ENCODE measurements at regions not wholly inside any gene's neighbourhood (a gene's known extent, or its start where the extent isn't known, plus 50 kb on each side); places are given as distances from the start of the nearest gene placed in this dataset.

- H3K4me3 ChIP-seq: no peak overlapping the region
- no peaks in the 10 kb centered on the region for H3K36me3 ChIP-seq
- no peaks in the 10 kb centered on the region for H3K27me3 ChIP-seq
- TF ChIP-seq POLR2AphosphoS5 (IDR thresholded peaks at IDR 0.05) (no peak), POLR2A (IDR thresholded peaks at IDR 0.05) (no peak), EP300 (IDR thresholded peaks at IDR 0.05; ENCODE audit: low read depth) (no peak)
- TF ChIP-seq, protein P1, sequence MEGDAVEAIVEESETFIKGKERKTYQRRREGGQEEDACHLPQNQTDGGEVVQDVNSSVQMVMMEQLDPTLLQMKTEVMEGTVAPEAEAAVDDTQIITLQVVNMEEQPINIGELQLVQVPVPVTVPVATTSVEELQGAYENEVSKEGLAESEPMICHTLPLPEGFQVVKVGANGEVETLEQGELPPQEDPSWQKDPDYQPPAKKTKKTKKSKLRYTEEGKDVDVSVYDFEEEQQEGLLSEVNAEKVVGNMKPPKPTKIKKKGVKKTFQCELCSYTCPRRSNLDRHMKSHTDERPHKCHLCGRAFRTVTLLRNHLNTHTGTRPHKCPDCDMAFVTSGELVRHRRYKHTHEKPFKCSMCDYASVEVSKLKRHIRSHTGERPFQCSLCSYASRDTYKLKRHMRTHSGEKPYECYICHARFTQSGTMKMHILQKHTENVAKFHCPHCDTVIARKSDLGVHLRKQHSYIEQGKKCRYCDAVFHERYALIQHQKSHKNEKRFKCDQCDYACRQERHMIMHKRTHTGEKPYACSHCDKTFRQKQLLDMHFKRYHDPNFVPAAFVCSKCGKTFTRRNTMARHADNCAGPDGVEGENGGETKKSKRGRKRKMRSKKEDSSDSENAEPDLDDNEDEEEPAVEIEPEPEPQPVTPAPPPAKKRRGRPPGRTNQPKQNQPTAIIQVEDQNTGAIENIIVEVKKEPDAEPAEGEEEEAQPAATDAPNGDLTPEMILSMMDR (IDR thresholded peaks at IDR 0.05): no peak
- H3K9me3 ChIP-seq: no peaks in the 10 kb centered on the region
- in situ Hi-C loops (cut with MboI; ENCODE audit: low pct_ligation_motif_present in 1 of 4, low pct_unique_long_range_greater_than_20kb in 1 of 4, low sequenced_read_pairs in 3 of 4) (no loop called here), intact Hi-C loops (cut with DNase I; ENCODE audit: low total_unique reads) (no loop called here)
- H3K4me1 ChIP-seq: no peaks in the 10 kb centered on the region
- no peak for DNase-seq
- 87 to 92% methylated on average over 3 to 6 of the region's 6 CpGs for WGBS, 2 donors (ENCODE audit: low coverage in 1 of 2)
- no peak overlapping the region for H3K27ac ChIP-seq
These were observed 159.2 kb upstream of the ITGB1 start for GRCh38 chr10:33117230-33117629.

DNA sequence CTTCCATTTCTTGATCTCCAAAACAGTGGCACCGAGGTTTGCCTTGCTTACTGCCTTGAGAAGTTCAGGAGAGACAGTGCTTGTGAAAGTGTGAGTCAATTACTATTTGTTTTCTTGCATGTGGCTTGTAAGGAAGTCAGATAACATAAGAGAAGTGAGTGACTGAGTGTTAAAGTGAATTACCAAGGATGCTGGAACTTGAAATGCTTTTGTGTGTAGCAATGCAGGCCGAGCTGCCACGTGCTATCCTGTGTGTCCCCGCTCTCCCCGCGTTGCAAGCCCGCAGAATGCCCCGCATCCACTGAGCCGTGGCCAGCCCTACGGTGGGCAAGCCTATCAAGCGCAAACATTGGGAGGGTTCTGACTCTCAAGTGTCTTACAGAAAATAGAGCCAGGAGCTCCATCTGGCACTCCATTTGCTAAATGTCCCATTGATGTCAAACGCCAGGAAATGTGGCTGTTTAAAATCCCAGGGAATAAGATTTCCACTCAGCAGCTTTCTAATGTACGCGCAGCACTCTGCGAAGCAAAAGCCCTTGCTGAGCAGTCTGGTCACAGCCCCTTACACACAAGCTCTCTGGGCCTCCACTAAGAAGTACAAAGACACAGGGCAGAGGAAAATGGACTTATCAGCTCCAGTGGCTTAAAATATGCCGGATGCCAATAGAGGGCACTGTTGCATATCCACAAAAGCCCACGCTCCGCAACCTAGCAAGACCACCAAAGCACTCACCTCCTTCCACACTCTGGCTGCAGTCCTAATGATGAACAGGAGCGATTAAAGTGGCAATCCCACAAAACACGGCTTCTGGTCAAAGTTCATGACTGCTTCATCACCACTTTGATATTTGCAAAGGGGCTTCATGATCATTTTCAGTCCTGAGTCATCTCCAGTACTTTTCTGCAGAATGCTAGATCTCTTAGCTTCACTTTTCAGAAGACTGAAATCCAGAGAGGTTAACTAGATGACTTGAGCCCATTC lies 158.0 kb upstream of the ITGB1 start:
- no peak overlapping the region for H3K27ac ChIP-seq
- H3K9me3 ChIP-seq: no peaks in the 10 kb centered on the region
- no peaks in the 10 kb centered on the region for H3K36me3 ChIP-seq
- intact Hi-C loops (cut with DNase I; ENCODE audit: low total_unique reads) (no loop called here), in situ Hi-C loops (cut with MboI; ENCODE audit: low pct_ligation_motif_present in 1 of 4, low pct_unique_long_range_greater_than_20kb in 1 of 4, low sequenced_read_pairs in 3 of 4) (no loop called here)
- WGBS, 2 donors (ENCODE audit: low coverage in 1 of 2): 71 to 85% methylated on average over 1 to 20 of the region's 20 CpGs
- no peaks in the 10 kb centered on the region for H3K4me1 ChIP-seq
- DNase-seq: no peak
- H3K4me3 ChIP-seq: no peak overlapping the region
- TF ChIP-seq, protein P1 (IDR thresholded peaks at IDR 0.05): peak in 3 of 5 experiments; percentile 25 to 34 (median 29)
- no peak for TF ChIP-seq POLR2AphosphoS5 (IDR thresholded peaks at IDR 0.05)
- H3K27me3 ChIP-seq: no peaks in the 10 kb centered on the region

DNA sequence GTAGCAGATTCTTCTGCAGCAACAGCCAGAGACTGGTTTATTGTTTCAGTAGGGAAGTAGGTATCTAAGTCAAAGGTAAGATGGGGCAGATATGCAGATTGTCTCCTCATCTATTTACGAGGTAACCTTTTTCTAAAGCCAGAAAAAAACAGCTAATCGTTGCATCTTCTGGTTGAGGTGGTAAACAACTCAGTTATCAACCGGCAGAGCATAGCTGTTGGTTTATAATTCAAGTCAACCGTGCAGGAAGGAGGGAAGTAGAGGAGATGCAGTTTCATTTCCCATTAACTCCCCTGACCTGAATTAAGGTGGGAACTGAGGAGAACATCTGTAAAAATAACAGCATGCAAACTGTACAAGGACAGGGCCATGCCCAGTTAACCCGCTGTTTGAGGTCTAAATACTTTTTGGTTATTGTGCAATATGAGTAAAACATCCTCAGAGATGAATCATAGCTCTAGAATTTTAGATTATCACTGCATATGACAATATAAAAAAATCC lies 156.5 kb upstream of the ITGB1 start:
- no peak for DNase-seq
- TF ChIP-seq POLR2A (IDR thresholded peaks at IDR 0.05): no peak
- TF ChIP-seq EP300 (IDR thresholded peaks at IDR 0.05; ENCODE audit: low read depth): no peak
- TF ChIP-seq POLR2AphosphoS5 (IDR thresholded peaks at IDR 0.05): no peak
- TF ChIP-seq, protein P1 (IDR thresholded peaks at IDR 0.05): no peak
- intact Hi-C loops (cut with DNase I; ENCODE audit: low total_unique reads) (no loop called here), in situ Hi-C loops (cut with MboI; ENCODE audit: low pct_ligation_motif_present in 1 of 4, low pct_unique_long_range_greater_than_20kb in 1 of 4, low sequenced_read_pairs in 3 of 4) (no loop called here)
- Histone ChIP-seq H3K27me3 (no peaks in the 10 kb centered on the region), H3K4me3 (no peak overlapping the region), H3K9me3 (no peaks in the 10 kb centered on the region), H3K27ac (no peak overlapping the region), H3K4me1 (no peaks in the 10 kb centered on the region), H3K36me3 (no peaks in the 10 kb centered on the region)
- 58 to 63% methylated on average over 5 of the region's 5 CpGs for WGBS, 2 donors (ENCODE audit: low coverage in 1 of 2)

DNA sequence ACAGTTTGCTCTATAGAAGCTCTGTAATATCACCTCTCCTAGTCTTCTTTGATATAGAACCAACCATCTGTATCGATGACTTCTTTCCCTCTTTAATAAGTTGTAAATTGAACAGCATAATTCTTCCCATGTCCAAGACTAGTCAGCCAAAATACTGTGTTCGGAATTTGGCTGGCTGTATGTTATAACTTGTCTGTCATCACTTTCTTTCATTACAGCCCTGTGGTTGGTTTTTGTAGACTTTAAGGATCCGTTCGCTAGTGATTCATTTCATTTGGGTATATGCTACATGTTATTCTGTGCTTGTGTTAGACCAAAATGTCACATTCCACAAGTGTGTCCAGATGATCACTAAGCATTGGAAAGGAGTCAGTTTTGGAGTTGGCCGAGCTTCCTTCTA lies 155.4 kb upstream of the ITGB1 start:
- intact Hi-C loops (cut with DNase I; ENCODE audit: low total_unique reads): no loop called here
- in situ Hi-C loops (cut with MboI; ENCODE audit: low pct_ligation_motif_present in 1 of 4, low pct_unique_long_range_greater_than_20kb in 1 of 4, low sequenced_read_pairs in 3 of 4): no loop called here
- no peak for DNase-seq
- Histone ChIP-seq H3K4me1 (no peaks in the 10 kb centered on the region), H3K36me3 (no peaks in the 10 kb centered on the region), H3K4me3 (no peak overlapping the region), H3K27ac (no peak overlapping the region), H3K27me3 (peaks cover 5% of the 10 kb centered on the region), H3K9me3 (no peaks in the 10 kb centered on the region)
- 89 to 90% methylated on average over 5 of the region's 5 CpGs for WGBS, 2 donors (ENCODE audit: low coverage in 1 of 2)
- no peak for TF ChIP-seq POLR2AphosphoS5 (IDR thresholded peaks at IDR 0.05)
- TF ChIP-seq, protein P1 (IDR thresholded peaks at IDR 0.05): no peak
- no peak for TF ChIP-seq EP300 (IDR thresholded peaks at IDR 0.05; ENCODE audit: low read depth)
- no peak for TF ChIP-seq POLR2A (IDR thresholded peaks at IDR 0.05)
